ENCODE measurements at regions not wholly inside any gene's neighbourhood (a gene's known extent, or its start where the extent isn't known, plus 50 kb on each side); places are given as distances from the start of the nearest gene placed in this dataset.

- TF ChIP-seq ZNF512 (CRISPR knock-in tag; IDR thresholded peaks at IDR 0.05; ENCODE audit: borderline replicate concordance) (no peak), GRHL2 (CRISPR knock-in tag; IDR thresholded peaks at IDR 0.05; ENCODE audit: insufficient replicate concordance, severe bottlenecking) (no peak)
Measured at GRCh38 chr13:94959626-94960025, 247.3 kb upstream of the SOX21 start (continued).

- ChIA-PET CTCF (interaction anchor here (1.0 kb wide), 1 partner anchor 339 kb away, joined by 3 read pairs; no protein-coding TSS in a partner anchor), POLR2A (no interaction called here)
- Mint-ChIP-seq H3K4me1 (no peaks in the 10 kb centered on the region), H3K9me3 (peaks cover 6% of the 10 kb centered on the region), H3K27ac (no peak overlapping the region), H3K27me3 (ENCODE audit: low read depth) (no peaks in the 10 kb centered on the region; the same call in 1 of the 2 replicates), H3K4me3 (no peak overlapping the region), H3K36me3 (no peaks in the 10 kb centered on the region)
- DNase-seq (ENCODE audit: low spot score) (no peak), ATAC-seq (no peak)
- TF ChIP-seq OVOL2 (CRISPR knock-in tag; IDR thresholded peaks at IDR 0.05; ENCODE audit: borderline replicate concordance) (no peak), USF2 (CRISPR knock-in tag; IDR thresholded peaks at IDR 0.05) (no peak), NR3C1 (CRISPR knock-in tag; conservative IDR thresholded peaks at IDR 0.05; ENCODE audit: low read depth) (no peak), E2F4 (CRISPR knock-in tag; IDR thresholded peaks at IDR 0.05; ENCODE audit: borderline replicate concordance, low read depth) (no peak), ZNF232 (CRISPR knock-in tag; IDR thresholded peaks at IDR 0.05) (no peak), STAT6 (CRISPR knock-in tag; conservative IDR thresholded peaks at IDR 0.05; ENCODE audit: low read depth) (no peak), RORB (CRISPR knock-in tag; IDR thresholded peaks at IDR 0.05) (no peak), PREB (CRISPR knock-in tag; IDR thresholded peaks at IDR 0.05; ENCODE audit: borderline replicate concordance) (no peak), TEAD4 (CRISPR knock-in tag; IDR thresholded peaks at IDR 0.05) (no peak), ATF2 (CRISPR knock-in tag; IDR thresholded peaks at IDR 0.05; ENCODE audit: borderline replicate concordance, low read depth) (no peak), ZMAT4 (CRISPR knock-in tag; IDR thresholded peaks at IDR 0.05) (no peak), CREM (CRISPR knock-in tag; IDR thresholded peaks at IDR 0.05) (no peak), SMAD4 (CRISPR knock-in tag; IDR thresholded peaks at IDR 0.05) (no peak), ZNF512 (CRISPR knock-in tag; IDR thresholded peaks at IDR 0.05; ENCODE audit: borderline replicate concordance) (no peak), ZNF219 (CRISPR knock-in tag; IDR thresholded peaks at IDR 0.05; ENCODE audit: borderline replicate concordance) (no peak), CREB1 (CRISPR knock-in tag; IDR thresholded peaks at IDR 0.05) (no peak), TCF7 (CRISPR knock-in tag; IDR thresholded peaks at IDR 0.05; ENCODE audit: low read depth) (no peak), NR2C2 (CRISPR knock-in tag; IDR thresholded peaks at IDR 0.05) (no peak), E2F5 (CRISPR knock-in tag; IDR thresholded peaks at IDR 0.05) (no peak)
Measured at GRCh38 chr13:94956417-94957110, 244.2 kb upstream of the SOX21 start.
